B cell (primary cell): ENCODE measurements at regions not wholly inside any gene's neighbourhood (a gene's known extent, or its start where the extent isn't known, plus 50 kb on each side); places are given as distances from the start of the nearest gene placed in this dataset.

Experiments used
- ATAC-seq: fragments of 200-7000 bp; cut with Tn5 transposase; one replicate; pipeline ENCODE4 v1.10.0; 2021; ENCODE audit warnings: low read depth, mild to moderate bottlenecking, moderate number of reproducible peaks, moderate library complexity
- CTCF ChIA-PET: fragments of 350-600 bp; sonication (Branson Sonifier 250); formaldehyde crosslinking; loops from one replicate; lab custom pipeline; 2021; ENCODE audit warnings: antibody characterized with exemption, inconsistent platforms; lab: Charles Lee
- POLR2A ChIA-PET: fragments of 350-600 bp; sonication (Branson Sonifier 250); formaldehyde crosslinking; loops from one replicate; lab custom pipeline; 2021; ENCODE audit warnings: antibody characterized with exemption; lab: Charles Lee
- DNase-seq: peaks from one replicate; pipeline ENCODE4 v3.0.0; 2013
- H2AFZ ChIP-seq: 2 replicates; pipeline ENCODE4 v1.6.1; 2012; ENCODE audit warnings: mild to moderate bottlenecking, low read depth, low read length; ENCODE audit not compliant: insufficient read depth, poor library complexity, severe bottlenecking
- H3K27ac ChIP-seq, 2 donors: 1 replicate in 1 of 2; 2 replicates in 1 of 2; pipeline ENCODE4 v1.5.1; 2012 to 2013; ENCODE audit warnings: low read length in 2 of 2, mild to moderate bottlenecking in 2 of 2, moderate library complexity in 1 of 2
- H3K27me3 ChIP-seq, 4 experiments: fragments of 200-600 bp in 1 of 4; sonication (generic) in 1 of 4; replicated peaks in 1 of 4; 1 replicate in 2 of 4; 2 replicates in 2 of 4; pipeline versions ENCODE4 v1.6.1 to v1.7.0; 2013 to 2016; ENCODE audit warnings: low read length in 3 of 4, mild to moderate bottlenecking in 2 of 4, mixed read lengths in 1 of 4, moderate library complexity in 1 of 4; ENCODE audit not compliant: insufficient read depth in 4 of 4, control insufficient read depth in 3 of 4; ENCODE audit errors: control extremely low read depth in 1 of 4
- H3K36me3 ChIP-seq, 2 experiments: replicated peaks in 1 of 2; 1 replicate in 1 of 2; 2 replicates in 1 of 2; pipeline versions ENCODE4 v1.6.1 to v1.7.1; 2013; ENCODE audit warnings: low read length in 1 of 2; ENCODE audit not compliant: insufficient read depth in 2 of 2, control insufficient read depth in 1 of 2; ENCODE audit errors: control extremely low read depth in 1 of 2, extremely low read depth in 1 of 2
- H3K4me1 ChIP-seq, 2 donors: fragments of 200-600 bp in 1 of 2; sonication (generic) in 1 of 2; 1 replicate in 1 of 2; 2 replicates in 1 of 2; pipeline versions ENCODE4 v1.5.1 to v1.6.1; 2013 to 2017; ENCODE audit warnings: low read length in 2 of 2; ENCODE audit not compliant: control insufficient read depth in 2 of 2, insufficient read depth in 2 of 2
- H3K4me2 ChIP-seq: replicated peaks from 2 replicates; pipeline ENCODE3; 2012; ENCODE audit warnings: mild to moderate bottlenecking, low read depth, low read length; ENCODE audit not compliant: poor library complexity, severe bottlenecking
- H3K4me3 ChIP-seq, 5 experiments: fragments of 200-600 bp in 1 of 5; sonication (generic) in 1 of 5; 1 replicate in 3 of 5; 2 replicates in 2 of 5; pipeline versions ENCODE4 v1.5.1 to v1.7.0; 2011 to 2016; ENCODE audit warnings: low read length in 4 of 5, mild to moderate bottlenecking in 4 of 5, low read depth in 2 of 5, control low read depth in 1 of 5, moderate library complexity in 1 of 5; ENCODE audit not compliant: insufficient read depth in 1 of 5; ENCODE audit errors: control extremely low read depth in 1 of 5, extremely low read depth in 1 of 5
- H3K79me2 ChIP-seq: fragments of 200-600 bp; sonication (generic); one replicate; pipeline ENCODE4 v1.6.0; 2016; ENCODE audit warnings: low read length; ENCODE audit not compliant: control insufficient read depth, insufficient read depth
- H3K9ac ChIP-seq: fragments of 200-600 bp; sonication (generic); 2 replicates; pipeline ENCODE4 v1.6.1; 2017; ENCODE audit warnings: mild to moderate bottlenecking, low read length, moderate library complexity
- H3K9me3 ChIP-seq, 3 donors: one replicate each; pipeline versions ENCODE4 v1.6.1 to v1.7.1; 2013; ENCODE audit warnings: low read length in 2 of 3; ENCODE audit not compliant: control insufficient read depth in 2 of 3, insufficient read depth in 1 of 3; ENCODE audit errors: control extremely low read depth in 1 of 3
- H4K20me1 ChIP-seq: 2 replicates; pipeline ENCODE4 v1.6.0; 2012; ENCODE audit warnings: mild to moderate bottlenecking, low read length; ENCODE audit not compliant: insufficient read depth, control insufficient read depth, poor library complexity, severe bottlenecking
- H3K27ac Mint-ChIP-seq: one replicate; pipeline ENCODE4 v1.8.0; 2021; ENCODE audit warnings: mixed read lengths
- H3K27me3 Mint-ChIP-seq: one replicate; pipeline ENCODE4 v1.8.0; 2021; ENCODE audit warnings: mixed read lengths
- H3K4me1 Mint-ChIP-seq: one replicate; pipeline ENCODE4 v1.8.0; 2021; ENCODE audit warnings: mixed read lengths
- H3K4me3 Mint-ChIP-seq: one replicate; pipeline ENCODE4 v1.8.0; 2021; ENCODE audit warnings: mixed read lengths
- H3K9me3 Mint-ChIP-seq: one replicate; pipeline ENCODE4 v1.8.0; 2022; ENCODE audit warnings: mixed read lengths; ENCODE audit not compliant: insufficient read depth
- CTCF ChIP-seq: fragments of 200-600 bp; IDR thresholded peaks from one replicate; pipeline ENCODE4 v1.8.0; 2022; ENCODE audit warnings: antibody characterized with exemption, mild to moderate bottlenecking
- EZH2 ChIP-seq: IDR thresholded peaks from 2 replicates; pipeline ENCODE4 v1.6.1; 2012; ENCODE audit warnings: borderline replicate concordance, low read depth, mild to moderate bottlenecking, moderate library complexity, low read length; ENCODE audit not compliant: insufficient read depth, poor library complexity, severe bottlenecking
- WGBS: methylation state at CpG from one replicate; pipeline ENCODE4 v1.1.5; 2013; ENCODE audit warnings: missing lambda C conversion rate; ENCODE audit not compliant: insufficient coverage; 5-methylcytosine and 5-hydroxymethylcytosine counted together
- intact Hi-C: fragments of 100-400 bp; cut with micrococcal nuclease; formaldehyde crosslinking; loops from one replicate; pipeline ENCODE4 v1.10.0; 2022

DNA sequence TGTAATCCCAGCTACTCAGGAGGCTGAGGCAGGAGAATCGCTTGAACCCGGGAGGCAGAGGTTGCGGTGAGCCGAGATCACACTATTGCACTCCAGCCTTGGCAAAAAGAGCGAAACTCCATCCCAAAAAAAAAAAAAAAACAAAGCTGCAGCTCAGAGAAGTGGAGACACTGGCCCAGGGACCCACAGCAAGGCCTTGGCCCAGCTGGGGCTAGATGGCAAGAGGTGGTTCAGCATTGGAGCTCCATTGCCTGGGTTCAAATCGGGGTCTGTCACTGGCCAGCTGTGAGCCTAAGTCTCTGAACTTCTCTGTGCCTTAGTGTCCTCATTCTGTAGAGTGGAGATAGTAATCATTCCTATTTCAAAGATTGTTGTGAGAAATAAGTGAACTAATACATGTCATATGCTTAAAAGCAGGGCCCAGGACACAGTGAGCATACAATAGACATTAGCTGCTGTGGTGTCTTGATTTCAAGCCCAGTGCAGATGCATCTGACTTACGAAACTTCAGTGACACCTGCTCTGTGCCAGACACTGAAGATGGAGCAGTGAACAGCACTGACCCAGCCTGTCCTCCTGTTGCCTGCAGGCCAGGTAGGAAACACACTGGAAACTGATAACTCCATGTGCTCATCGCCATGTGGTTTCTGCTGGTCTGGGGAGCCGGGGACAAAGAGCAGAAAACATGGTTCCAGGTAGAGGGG is 127.7 kb downstream of the C9orf50 start:
- Histone ChIP-seq H4K20me1 (no peaks in the 10 kb centered on the region), H3K36me3 (no peaks in the 10 kb centered on the region), H3K4me1 (peaks cover 24 to 28% of the 10 kb centered on the region in 2 donors), H3K9me3 (peaks cover 0 to 10% (median 0%) of the 10 kb centered on the region in 3 donors), H3K27me3 (peaks cover 0 to 39% (median 11%) of the 10 kb centered on the region in 4 experiments), H3K4me2 (no peak overlapping the region), H3K27ac (no peak overlapping the region), H3K9ac (no peak overlapping the region), H2AFZ (no peak overlapping the region), H3K4me3 (no peak overlapping the region), H3K79me2 (no peaks in the 10 kb centered on the region)
- Mint-ChIP-seq H3K27ac (no peak overlapping the region), H3K9me3 (no peaks in the 10 kb centered on the region), H3K4me3 (no peak overlapping the region), H3K4me1 (peaks cover 28% of the 10 kb centered on the region), H3K27me3 (peaks cover 24% of the 10 kb centered on the region)
- intact Hi-C loops = no loop called here
- ChIA-PET CTCF (interaction anchor here (0.6 kb wide), 2 partner anchors 320 to 353 kb away, joined by 3 read pairs; no protein-coding TSS in a partner anchor), POLR2A (no interaction called here)
- TF ChIP-seq EZH2 (no peak), CTCF (no peak)
- no peak for DNase-seq
- 93% methylated on average over 3 of the region's 9 CpGs for WGBS
- ATAC-seq = no peak

DNA sequence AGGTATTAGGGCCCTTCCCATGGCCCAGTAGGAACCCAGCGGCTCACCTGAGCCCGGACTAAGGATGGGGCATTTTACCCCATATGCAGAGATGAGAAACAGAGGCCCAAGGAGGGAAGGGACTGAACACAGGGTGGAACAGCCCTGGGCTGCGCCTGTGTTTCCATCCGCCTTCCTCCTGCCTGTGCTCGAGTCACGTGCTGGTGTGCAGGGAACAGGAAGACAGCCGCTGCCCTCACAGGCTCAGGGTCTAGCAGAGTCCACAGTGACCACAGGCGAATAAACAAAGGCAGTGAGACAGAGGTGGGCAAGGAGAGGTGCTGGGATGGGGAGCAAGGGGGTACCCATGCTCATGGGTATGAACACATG is 129.4 kb downstream of the C9orf50 start:
- H3K27ac Mint-ChIP-seq = no peak overlapping the region
- no peak for DNase-seq

More for the DNA sequence above, 129.4 kb downstream of the C9orf50 start:
- Histone ChIP-seq H3K27ac (no peak overlapping the region), H3K4me3 (no peak overlapping the region), H3K36me3 (no peaks in the 10 kb centered on the region), H2AFZ (no peak overlapping the region), H3K9ac (no peak overlapping the region), H3K79me2 (no peaks in the 10 kb centered on the region), H3K4me2 (no peak overlapping the region), H4K20me1 (no peaks in the 10 kb centered on the region), H3K27me3 (peaks cover 0 to 41% (median 9%) of the 10 kb centered on the region in 4 experiments), H3K4me1 (peaks cover 24 to 29% of the 10 kb centered on the region in 2 donors), H3K9me3 (peaks cover 0 to 10% (median 0%) of the 10 kb centered on the region in 3 donors)
- H3K9me3 Mint-ChIP-seq = no peaks in the 10 kb centered on the region
- CTCF ChIA-PET = interaction anchor here (0.9 kb wide), 1 partner anchor 27 kb away, joined by 3 read pairs; no protein-coding TSS in a partner anchor
- no peak for ATAC-seq
- POLR2A ChIA-PET = interaction anchor here (0.6 kb wide), 1 partner anchor 104 kb away, joined by 8 read pairs; no protein-coding TSS in a partner anchor
- WGBS = 66% methylated on average over 7 of the region's 8 CpGs
- H3K4me1 Mint-ChIP-seq = peaks cover 36% of the 10 kb centered on the region
- peaks cover 24% of the 10 kb centered on the region for H3K27me3 Mint-ChIP-seq
- intact Hi-C loops = no loop called here
- TF ChIP-seq CTCF (no peak), EZH2 (no peak)
- H3K4me3 Mint-ChIP-seq = no peak overlapping the region
